Erythroblast (primary cell): ENCODE measurements at regions not wholly inside any gene's neighbourhood (a gene's known extent, or its start where the extent isn't known, plus 50 kb on each side); places are given as distances from the start of the nearest gene placed in this dataset.
"Not testable (repeated sequence)": the region's sequence is repeated elsewhere in the genome, so short reads cannot be mapped to it uniquely, and the experiment has no call there.

Source experiments
- DNase-seq, 2 experiments: peaks; one replicate each; lab custom pipeline; 2025; lab: John Stamatoyannopoulos, UW
- GATA1 ChIP-seq: IDR thresholded peaks from 2 replicates; pipeline ENCODE4 v1.6.1; 2011; ENCODE audit warnings: low read depth, mild to moderate bottlenecking, control low read depth, low read length, moderate library complexity
- POLR2A ChIP-seq: IDR thresholded peaks from 2 replicates; pipeline ENCODE4 v1.6.1; 2011; ENCODE audit warnings: mild to moderate bottlenecking, low read length

DNA sequence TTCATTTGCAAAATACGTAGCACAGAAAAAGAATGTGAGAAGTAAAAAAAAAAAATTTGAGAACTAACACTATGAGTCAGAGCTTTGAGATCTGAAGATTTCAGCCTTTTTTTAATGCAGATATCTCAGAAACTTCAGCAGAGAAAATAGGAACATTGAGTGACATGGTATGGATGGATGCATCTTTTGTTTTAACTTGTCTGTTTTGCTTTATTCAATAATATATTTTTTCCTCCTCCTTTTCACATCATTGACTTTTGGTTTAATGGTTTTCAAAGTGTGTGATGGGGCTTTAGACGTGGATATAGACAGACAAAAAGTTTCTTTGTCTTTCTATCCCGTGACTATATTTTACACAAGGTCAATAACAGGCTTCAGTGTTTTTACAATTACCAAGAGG lies 426.7 kb upstream of the FRG2C start:
- no peak for DNase-seq
- TF ChIP-seq GATA1 = no peak
- no peak for TF ChIP-seq POLR2A

DNA sequence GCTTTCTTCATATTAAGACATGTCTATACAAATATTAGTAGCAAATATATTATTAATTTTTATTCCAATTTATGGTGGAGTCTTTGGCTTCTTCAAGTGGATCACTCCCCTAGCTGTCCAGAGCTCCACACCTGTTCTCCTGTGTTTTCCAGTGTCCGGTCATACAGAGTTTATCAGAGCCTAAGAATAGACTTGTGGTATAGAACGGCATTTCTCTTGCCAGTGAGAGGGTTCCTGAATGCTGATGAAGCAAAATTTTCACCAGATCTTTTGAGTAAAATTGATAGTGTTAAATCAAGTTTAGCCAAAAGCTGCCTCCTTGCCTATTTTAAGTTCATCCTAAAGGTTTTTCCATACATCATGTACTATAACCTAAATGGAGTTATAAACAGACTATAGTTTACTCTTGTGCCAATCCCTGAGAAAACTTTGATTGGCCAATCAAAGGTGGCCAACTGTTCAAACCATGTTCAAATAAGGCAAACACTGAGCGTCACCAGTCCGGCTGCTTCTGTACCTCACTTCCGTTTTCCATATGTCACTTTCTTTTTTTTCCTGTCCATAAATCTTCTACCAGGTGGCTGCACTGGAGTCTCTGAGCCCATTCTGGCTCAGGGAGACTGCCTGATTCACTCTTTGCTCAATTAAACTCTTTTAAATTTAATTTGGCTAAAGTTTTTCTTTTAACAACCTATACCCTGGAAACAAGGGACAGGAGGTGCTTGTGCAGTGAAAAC lies 422.7 kb upstream of the FRG2C start:
- not testable (repeated sequence) for DNase-seq

GRCh38 chr3:75242012-75242735 lies 422.0 kb upstream of the FRG2C start:
- DNase-seq = no peak
- TF ChIP-seq GATA1 (no peak), POLR2A (no peak)

DNA sequence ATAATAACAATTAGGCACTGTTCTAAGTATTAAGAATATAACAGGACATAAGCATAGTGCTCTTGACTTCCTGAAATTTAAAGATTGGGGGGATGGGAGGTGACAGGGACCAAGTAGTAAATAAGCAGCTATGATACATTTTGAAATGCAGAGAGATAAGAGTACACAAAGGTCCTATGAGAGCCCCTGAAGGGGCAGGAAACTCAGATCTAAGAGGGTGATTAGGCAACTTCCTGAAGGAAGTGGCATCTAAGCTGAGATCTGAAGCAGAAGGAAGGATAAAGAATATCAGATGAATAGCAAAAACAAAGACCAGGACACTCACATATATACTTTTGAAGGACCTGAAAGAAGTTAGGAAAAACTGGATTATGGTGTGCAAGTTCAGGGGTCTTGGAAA lies 415.2 kb upstream of the FRG2C start:
- TF ChIP-seq GATA1 (no peak), POLR2A (no peak)
- no peak for DNase-seq

DNA sequence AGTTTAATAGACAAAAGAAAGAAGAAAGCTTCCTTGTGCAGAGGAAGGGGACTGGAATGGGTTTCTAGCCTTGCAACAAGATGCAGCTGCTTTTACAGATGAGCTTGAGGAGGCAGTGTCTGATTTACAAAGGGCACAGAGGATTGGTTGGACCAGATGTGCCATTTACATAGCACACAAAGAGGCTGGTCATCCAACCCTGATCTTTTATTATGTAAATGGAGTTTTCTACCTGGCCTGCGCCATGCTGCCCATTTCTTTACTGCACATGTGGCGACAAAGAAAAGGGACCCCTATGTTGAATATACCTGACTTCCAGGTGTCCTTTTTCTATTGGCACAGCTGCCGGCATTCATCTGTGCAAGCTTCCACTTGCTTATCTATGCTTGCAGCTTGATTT lies 409.4 kb upstream of the FRG2C start:
- DNase-seq = no peak
- TF ChIP-seq POLR2A (no peak), GATA1 (no peak)

DNA sequence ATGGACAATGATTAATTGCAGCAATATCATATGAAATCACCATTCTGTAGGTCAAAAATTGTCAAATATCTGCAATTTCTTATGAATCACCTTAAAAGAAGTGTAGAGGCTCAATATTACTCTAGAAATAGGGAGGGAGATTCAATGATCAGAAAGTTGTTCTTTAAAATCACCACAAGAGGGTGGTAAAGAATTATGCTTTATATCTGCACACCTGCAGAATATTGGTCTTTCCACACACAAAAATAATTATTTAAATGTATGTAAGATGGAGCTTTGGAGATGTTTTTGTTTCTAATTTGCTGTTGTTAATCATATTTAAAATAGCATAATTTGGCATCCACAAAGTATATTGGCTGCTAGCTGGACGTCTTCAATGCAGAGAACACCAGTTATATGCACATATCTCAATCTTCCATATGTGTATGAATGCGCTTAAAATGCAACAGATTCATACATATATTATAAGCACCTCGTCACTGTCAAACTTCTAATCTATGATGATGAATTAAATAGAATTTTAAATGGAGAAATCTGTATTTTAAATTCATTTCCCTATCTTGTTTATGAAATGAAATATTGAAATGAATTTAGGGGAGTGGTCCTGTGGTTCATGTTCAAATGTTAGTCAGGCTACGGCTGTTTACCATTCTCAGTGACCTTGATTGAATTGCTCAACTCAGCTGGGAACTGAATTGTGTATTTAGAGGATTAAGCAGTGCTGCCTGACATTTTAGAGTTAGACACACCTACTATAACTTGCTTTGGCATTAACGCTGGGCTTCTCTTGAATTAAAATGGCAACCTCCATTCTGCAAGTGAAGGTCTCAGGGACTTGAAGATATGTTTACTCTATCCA lies 405.1 kb upstream of the FRG2C start:
- DNase-seq = peak; percentile 1

DNA sequence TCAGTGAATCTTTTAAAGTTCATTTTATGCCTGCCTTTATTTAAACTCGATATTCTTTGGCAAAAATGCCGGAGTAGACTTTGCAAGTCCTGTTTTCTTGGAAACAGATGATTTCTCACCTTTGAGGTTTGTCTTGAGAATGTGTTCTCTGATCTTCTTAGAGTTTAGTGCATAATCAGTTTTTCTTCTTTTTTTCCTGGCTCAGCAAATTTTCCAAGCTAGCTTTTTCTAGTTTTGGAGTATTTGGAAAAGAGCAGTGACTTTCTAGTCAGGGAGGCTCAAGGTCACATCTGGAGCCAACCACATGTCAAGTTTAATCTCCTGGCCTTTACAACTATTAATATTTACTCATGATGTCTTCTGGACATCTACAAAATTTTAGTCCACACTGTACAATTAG lies 403.2 kb upstream of the FRG2C start:
- not testable (repeated sequence) for DNase-seq

DNA sequence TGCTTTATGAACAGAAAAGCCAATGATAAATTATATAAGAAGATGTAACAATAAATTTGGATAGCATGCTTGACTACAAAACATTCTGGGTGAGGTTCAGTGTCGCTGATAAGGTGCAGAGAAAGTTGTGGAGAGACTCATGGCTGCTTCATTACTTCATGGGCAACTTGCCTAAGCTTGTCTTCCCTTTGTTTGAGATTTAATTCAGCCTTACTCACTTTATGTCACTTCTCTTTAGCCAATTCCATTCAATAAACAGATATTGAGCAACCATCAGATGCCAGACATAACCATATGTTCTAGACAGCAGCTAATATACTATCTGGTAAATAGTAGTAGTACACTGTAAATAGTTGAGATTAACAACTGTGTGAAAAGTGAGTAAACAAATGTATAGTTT lies 401.5 kb upstream of the FRG2C start:
- TF ChIP-seq GATA1 (no peak), POLR2A (no peak)
- DNase-seq = no peak

GRCh38 chr3:75265897-75266296 lies 398.2 kb upstream of the FRG2C start:
- TF ChIP-seq GATA1 (no peak), POLR2A (no peak)
- no peak for DNase-seq

GRCh38 chr3:75268576-75268975 lies 395.6 kb upstream of the FRG2C start:
- not testable (repeated sequence) for DNase-seq

DNA sequence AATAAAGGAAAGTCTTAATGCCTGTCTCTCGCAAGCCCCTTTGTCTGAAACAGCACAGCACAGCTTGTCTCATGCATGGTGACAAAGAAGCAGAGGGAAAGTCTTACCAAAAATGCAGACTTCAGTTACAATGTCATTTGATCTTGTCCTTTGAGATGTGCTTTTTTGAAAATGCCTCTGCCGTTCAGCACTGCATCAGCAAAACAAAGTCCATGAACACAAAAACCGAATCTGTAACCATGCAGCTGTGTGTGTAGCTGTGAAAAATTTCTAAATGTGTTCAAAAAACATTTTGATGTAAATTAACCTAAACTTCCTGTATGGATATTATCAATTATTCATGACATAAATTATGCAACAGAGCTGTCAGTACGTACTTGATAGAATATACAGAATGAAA lies 391.9 kb upstream of the FRG2C start:
- DNase-seq = not testable (repeated sequence)

DNA sequence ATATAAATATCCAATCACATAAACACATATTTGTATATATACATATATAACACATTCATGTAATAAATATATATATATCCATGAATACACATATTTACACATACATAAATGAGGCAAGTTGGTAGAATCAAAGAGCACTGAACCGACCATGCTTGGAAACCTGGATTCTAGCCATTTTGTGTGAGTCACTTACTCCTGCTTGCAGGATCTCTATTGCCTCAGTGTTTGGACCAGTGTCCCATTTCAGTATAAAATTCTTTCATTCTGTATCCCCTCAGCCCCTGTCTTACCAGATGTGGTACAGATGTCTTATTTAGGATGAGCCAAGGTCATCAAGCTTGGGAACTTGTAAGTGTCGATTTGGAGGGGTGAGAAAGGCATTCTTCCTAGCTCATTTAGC lies 391.4 kb upstream of the FRG2C start:
- TF ChIP-seq GATA1 = no peak
- TF ChIP-seq POLR2A = no peak

DNA sequence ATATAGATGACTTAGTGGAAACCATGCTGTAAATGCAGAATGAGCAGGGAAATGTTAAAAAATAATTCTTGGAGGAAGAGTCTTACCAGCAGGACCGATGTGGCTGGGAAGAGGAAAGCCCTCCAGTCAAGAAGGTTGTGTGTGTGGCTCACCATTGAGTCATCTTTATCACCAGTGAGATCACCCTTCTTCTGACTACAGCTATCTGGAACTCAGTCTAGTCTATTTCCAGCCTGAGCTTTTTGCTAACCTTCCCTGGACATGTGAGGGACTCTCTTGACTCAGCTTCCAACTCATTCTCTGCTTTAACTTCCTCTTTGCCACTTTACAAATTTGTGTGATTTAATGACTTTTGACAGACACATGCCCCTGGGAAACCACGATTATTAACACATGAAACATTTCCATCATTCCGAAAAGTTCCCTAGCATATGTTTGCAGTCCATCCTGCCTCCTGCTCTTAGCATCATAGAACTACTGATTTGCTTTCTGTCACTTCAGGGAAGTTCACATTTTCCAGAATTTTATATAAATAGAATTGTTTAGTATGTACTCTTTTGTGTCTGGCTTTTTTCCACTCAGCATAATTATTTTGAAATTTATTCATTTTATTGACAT lies 378.5 kb upstream of the FRG2C start:
- DNase-seq = not testable (repeated sequence)

More for the DNA sequence above, 391.4 kb upstream of the FRG2C start:
- DNase-seq = no peak

GRCh38 chr3:75288972-75289574 lies 375.1 kb upstream of the FRG2C start:
- DNase-seq = not testable (repeated sequence)
